Smooth muscle cell (in vitro differentiated cells): ENCODE measurements at regions not wholly inside any gene's neighbourhood (a gene's known extent, or its start where the extent isn't known, plus 50 kb on each side); places are given as distances from the start of the nearest gene placed in this dataset.

Experiments used
- DNase-seq: peaks from one replicate; lab custom pipeline; 2025; ENCODE audit not compliant: unreplicated experiment; lab: John Stamatoyannopoulos, UW
- H2AFZ ChIP-seq: fragments of 200-600 bp; sonication (generic); 2 replicates; pipeline ENCODE4 v1.6.0; 2016; ENCODE audit warnings: antibody characterized with exemption, low read depth, mild to moderate bottlenecking
- H3F3A ChIP-seq: fragments of 200-600 bp; sonication (generic); 2 replicates; pipeline ENCODE4 v1.6.0; 2017; ENCODE audit warnings: antibody characterized with exemption, low read depth
- H3K27ac ChIP-seq: fragments of 200-600 bp; sonication (generic); 2 replicates; pipeline ENCODE4 v1.5.1; 2016; ENCODE audit warnings: low read depth, mild to moderate bottlenecking
- H3K27me3 ChIP-seq: fragments of 200-600 bp; sonication (generic); 2 replicates; pipeline ENCODE4 v1.6.1; 2016; ENCODE audit warnings: low read depth, mild to moderate bottlenecking
- H3K36me3 ChIP-seq: fragments of 200-600 bp; sonication (generic); 2 replicates; pipeline ENCODE4 v1.5.1; 2016; ENCODE audit warnings: low read depth
- H3K4me1 ChIP-seq: fragments of 200-600 bp; sonication (generic); 2 replicates; pipeline ENCODE4 v1.5.1; 2016; ENCODE audit warnings: low read depth
- H3K4me2 ChIP-seq: fragments of 200-600 bp; sonication (generic); 2 replicates; pipeline ENCODE4 v1.6.0; 2016; ENCODE audit warnings: mild to moderate bottlenecking
- H3K4me3 ChIP-seq: fragments of 200-600 bp; sonication (generic); 2 replicates; pipeline ENCODE4 v1.5.1; 2016; ENCODE audit warnings: mild to moderate bottlenecking
- H3K79me2 ChIP-seq: fragments of 200-600 bp; sonication (generic); 2 replicates; pipeline ENCODE4 v1.6.0; 2016; ENCODE audit warnings: low read depth, mild to moderate bottlenecking
- H3K9ac ChIP-seq: fragments of 200-600 bp; sonication (generic); 2 replicates; pipeline ENCODE4 v1.6.0; 2016; ENCODE audit warnings: low read depth
- H3K9me3 ChIP-seq: fragments of 200-600 bp; sonication (generic); replicated peaks from 2 replicates; pipeline ENCODE4 v1.5.1; 2016; ENCODE audit warnings: low read depth
- H4K20me1 ChIP-seq: fragments of 200-600 bp; sonication (generic); 2 replicates; pipeline ENCODE4 v1.6.0; 2016; ENCODE audit warnings: low read depth
- WGBS: methylation state at CpG from one replicate; pipeline ENCODE4 v1.1.7; 2016; ENCODE audit warnings: low lambda C conversion rate; 5-methylcytosine and 5-hydroxymethylcytosine counted together
- TF ChIP-seq, protein P1 (sequence below): fragments of 200-600 bp; sonication (generic); IDR thresholded peaks from 2 replicates; pipeline ENCODE4 v1.5.1; 2017; ENCODE audit warnings: borderline replicate concordance, mild to moderate bottlenecking, antibody characterized with exemption; ENCODE audit not compliant: insufficient read depth, poor library complexity, severe bottlenecking

DNA sequence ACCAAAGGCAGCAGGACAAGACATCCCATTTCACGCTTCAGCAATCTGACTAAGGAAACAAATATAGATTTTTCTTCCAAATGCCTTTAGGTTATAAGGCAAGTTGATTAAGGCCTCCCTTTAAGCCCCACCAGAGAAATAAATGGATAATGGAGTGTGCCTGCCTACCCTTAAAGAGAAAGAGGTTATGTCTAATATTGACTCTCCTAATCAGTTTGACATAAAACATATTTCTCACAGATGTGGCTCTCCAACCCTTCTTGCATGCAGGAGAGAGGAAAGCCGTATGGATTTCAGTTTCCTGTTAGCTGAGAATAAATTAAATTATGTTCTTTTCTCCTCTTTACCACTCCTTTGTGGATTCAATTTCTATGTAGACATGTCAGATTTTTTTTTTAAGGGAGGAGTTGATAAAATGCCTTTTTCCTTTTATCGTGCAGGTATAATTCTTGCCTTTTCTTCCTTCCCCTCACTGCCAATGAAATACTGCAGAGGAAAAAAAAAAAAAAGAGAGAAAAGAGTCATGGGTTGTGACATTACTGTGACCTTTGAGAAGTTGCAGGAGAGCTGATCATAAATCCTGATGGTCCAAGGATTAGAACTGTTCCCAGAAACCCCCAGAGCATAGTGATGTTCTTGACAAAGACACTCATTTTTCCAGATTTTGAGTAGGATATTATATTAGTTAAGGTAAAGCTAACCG is 355.3 kb upstream of the SLCO3A1 start:
- H3K27me3 ChIP-seq = no peaks in the 10 kb centered on the region
- WGBS = 88% methylated on average over 4 of the region's 4 CpGs

DNA sequence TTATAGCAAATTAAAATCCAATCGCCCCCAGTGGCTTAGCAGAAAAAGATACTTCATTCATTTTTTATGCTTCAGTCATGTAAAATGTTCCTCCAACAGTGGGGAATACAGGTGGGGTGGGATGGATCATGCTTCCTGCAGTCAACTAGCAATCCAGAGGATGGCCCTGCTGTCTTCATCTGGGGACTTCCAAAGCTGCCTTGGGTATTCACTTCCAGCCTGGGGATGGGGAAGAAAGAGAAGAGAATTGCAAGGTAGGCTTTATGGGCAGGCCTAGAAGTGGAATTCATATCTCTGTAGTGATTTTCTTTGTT is 354.8 kb upstream of the SLCO3A1 start:
- 100% methylated on average over 1 of the region's 1 CpG for WGBS
- Histone ChIP-seq H3K4me2 (no peak overlapping the region), H3K4me3 (no peak overlapping the region), H4K20me1 (no peaks in the 10 kb centered on the region), H3F3A (no peaks in the 10 kb centered on the region), H3K4me1 (no peaks in the 10 kb centered on the region), H3K9me3 (no peaks in the 10 kb centered on the region), H3K36me3 (no peaks in the 10 kb centered on the region), H3K79me2 (no peaks in the 10 kb centered on the region), H3K27ac (no peak overlapping the region), H3K27me3 (no peaks in the 10 kb centered on the region), H3K9ac (no peak overlapping the region), H2AFZ (no peak overlapping the region)
- TF ChIP-seq, protein P1, sequence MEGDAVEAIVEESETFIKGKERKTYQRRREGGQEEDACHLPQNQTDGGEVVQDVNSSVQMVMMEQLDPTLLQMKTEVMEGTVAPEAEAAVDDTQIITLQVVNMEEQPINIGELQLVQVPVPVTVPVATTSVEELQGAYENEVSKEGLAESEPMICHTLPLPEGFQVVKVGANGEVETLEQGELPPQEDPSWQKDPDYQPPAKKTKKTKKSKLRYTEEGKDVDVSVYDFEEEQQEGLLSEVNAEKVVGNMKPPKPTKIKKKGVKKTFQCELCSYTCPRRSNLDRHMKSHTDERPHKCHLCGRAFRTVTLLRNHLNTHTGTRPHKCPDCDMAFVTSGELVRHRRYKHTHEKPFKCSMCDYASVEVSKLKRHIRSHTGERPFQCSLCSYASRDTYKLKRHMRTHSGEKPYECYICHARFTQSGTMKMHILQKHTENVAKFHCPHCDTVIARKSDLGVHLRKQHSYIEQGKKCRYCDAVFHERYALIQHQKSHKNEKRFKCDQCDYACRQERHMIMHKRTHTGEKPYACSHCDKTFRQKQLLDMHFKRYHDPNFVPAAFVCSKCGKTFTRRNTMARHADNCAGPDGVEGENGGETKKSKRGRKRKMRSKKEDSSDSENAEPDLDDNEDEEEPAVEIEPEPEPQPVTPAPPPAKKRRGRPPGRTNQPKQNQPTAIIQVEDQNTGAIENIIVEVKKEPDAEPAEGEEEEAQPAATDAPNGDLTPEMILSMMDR = no peak
- DNase-seq = no peak

More for the DNA sequence above, 355.3 kb upstream of the SLCO3A1 start:
- no peak overlapping the region for H3K4me3 ChIP-seq
- no peaks in the 10 kb centered on the region for H3K36me3 ChIP-seq
- no peaks in the 10 kb centered on the region for H3K9me3 ChIP-seq
- no peak overlapping the region for H3K9ac ChIP-seq
- DNase-seq = no peak
- no peaks in the 10 kb centered on the region for H3F3A ChIP-seq
- H2AFZ ChIP-seq = no peak overlapping the region
- H3K4me2 ChIP-seq = no peak overlapping the region
- TF ChIP-seq, protein P1 = no peak
- H3K4me1 ChIP-seq = no peaks in the 10 kb centered on the region
- H3K27ac ChIP-seq = no peak overlapping the region
- H3K79me2 ChIP-seq = no peaks in the 10 kb centered on the region
- no peaks in the 10 kb centered on the region for H4K20me1 ChIP-seq

DNA sequence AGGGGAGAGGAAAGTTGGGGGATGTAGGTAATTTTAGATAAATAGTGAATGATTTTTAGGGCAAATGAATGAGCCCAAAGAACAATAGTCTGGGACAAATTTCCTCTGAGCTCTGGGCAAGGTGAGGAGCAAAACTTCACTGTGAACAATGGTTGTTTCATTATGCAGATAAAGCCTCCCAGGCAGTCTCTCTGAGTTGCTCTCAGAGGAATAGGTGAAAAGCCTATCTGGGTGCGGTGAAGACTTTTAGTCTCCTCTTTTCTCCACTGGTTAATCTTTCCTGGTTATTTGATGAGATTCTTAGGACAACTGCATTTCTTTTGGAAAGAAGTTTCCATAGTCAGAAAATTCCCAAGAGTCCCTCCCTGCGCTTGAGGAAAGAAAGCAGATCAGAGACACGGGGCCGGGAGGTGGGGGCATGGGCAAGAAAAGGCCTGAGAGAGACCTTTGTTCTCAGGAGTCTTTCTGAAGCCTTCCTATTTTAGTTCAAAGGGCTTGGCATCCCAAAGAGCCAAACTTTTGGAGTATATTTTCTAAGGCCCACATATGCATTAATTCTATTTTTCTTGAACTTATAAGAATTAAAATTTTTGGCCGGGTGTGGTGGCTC is 353.6 kb upstream of the SLCO3A1 start:
- H3K27ac ChIP-seq = no peak overlapping the region
- no peaks in the 10 kb centered on the region for H3F3A ChIP-seq
- H3K27me3 ChIP-seq = no peaks in the 10 kb centered on the region
- H3K9me3 ChIP-seq = no peaks in the 10 kb centered on the region
- no peaks in the 10 kb centered on the region for H3K36me3 ChIP-seq
- WGBS = 69% methylated on average over 5 of the region's 5 CpGs
- no peaks in the 10 kb centered on the region for H3K79me2 ChIP-seq
- DNase-seq = no peak
- H3K4me2 ChIP-seq = no peak overlapping the region
- no peaks in the 10 kb centered on the region for H3K4me1 ChIP-seq
- no peak overlapping the region for H3K9ac ChIP-seq
- TF ChIP-seq, protein P1 = no peak
- no peak overlapping the region for H2AFZ ChIP-seq
- H4K20me1 ChIP-seq = no peaks in the 10 kb centered on the region
- no peak overlapping the region for H3K4me3 ChIP-seq

DNA sequence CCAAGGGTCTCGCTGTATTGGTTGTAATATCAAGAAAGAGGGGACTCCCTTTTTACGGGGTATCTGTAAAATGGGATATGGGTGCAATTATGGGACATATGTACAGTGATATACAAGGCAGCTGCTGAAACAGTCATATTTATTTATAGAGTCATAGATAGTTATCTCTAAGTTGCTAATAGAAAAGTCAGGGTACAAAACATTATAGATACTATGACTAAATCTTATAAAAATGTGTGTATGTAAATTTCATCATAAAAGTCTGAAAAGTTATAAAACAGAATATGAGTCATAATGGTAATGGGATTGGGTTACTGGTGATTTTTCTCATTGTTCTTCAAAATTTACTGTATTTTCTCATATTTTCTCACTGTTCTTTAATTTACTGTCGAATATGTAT is 344.9 kb upstream of the SLCO3A1 start:
- H3K36me3 ChIP-seq = no peaks in the 10 kb centered on the region
- no peaks in the 10 kb centered on the region for H4K20me1 ChIP-seq
- H3F3A ChIP-seq = no peaks in the 10 kb centered on the region
- H3K27me3 ChIP-seq = no peaks in the 10 kb centered on the region
- H3K9ac ChIP-seq = no peak overlapping the region
- no peak overlapping the region for H3K27ac ChIP-seq
- H3K9me3 ChIP-seq = no peaks in the 10 kb centered on the region
- H3K4me2 ChIP-seq = no peak overlapping the region
- H3K4me1 ChIP-seq = no peaks in the 10 kb centered on the region
- no peaks in the 10 kb centered on the region for H3K79me2 ChIP-seq
- DNase-seq = no peak
- no peak overlapping the region for H3K4me3 ChIP-seq
- TF ChIP-seq, protein P1 = no peak
- no peak overlapping the region for H2AFZ ChIP-seq
- 76% methylated on average over 3 of the region's 3 CpGs for WGBS
